Suprapubic skin (tissue), 4 donors: ENCODE measurements at regions not wholly inside any gene's neighbourhood (a gene's known extent, or its start where the extent isn't known, plus 50 kb on each side); places are given as distances from the start of the nearest gene placed in this dataset.

ENCODE experiments used
- DNase-seq, 2 donors: peaks; one replicate each; pipeline ENCODE4 v3.0.0-alpha.2; 2019; ENCODE audit warnings: low spot score in 2 of 2
- H3K27ac ChIP-seq: fragments of 200-600 bp; sonication (generic); one replicate; pipeline ENCODE4 v1.5.1; 2019
- H3K27me3 ChIP-seq: fragments of 200-600 bp; sonication (generic); one replicate; pipeline ENCODE4 v1.5.1; 2019
- H3K36me3 ChIP-seq: fragments of 200-600 bp; sonication (generic); one replicate; pipeline ENCODE4 v1.5.1; 2019
- H3K4me1 ChIP-seq: fragments of 200-600 bp; sonication (generic); one replicate; pipeline ENCODE4 v1.5.1; 2019
- H3K4me3 ChIP-seq: fragments of 200-600 bp; sonication (generic); one replicate; pipeline ENCODE4 v1.5.1; 2019; ENCODE audit warnings: mild to moderate bottlenecking
- H3K9me3 ChIP-seq: fragments of 200-600 bp; sonication (generic); one replicate; pipeline ENCODE4 v1.5.1; 2019
- CTCF ChIP-seq, 2 donors: fragments of 200-600 bp in 1 of 2; fragments of 450-650 bp in 1 of 2; sonication (generic) in 1 of 2; IDR thresholded peaks; one replicate each; pipeline ENCODE4 v1.5.1; 2016 to 2019; ENCODE audit warnings: antibody characterized with exemption in 2 of 2, mild to moderate bottlenecking in 1 of 2, moderate library complexity in 1 of 2
- EP300 ChIP-seq: sonication (generic); formaldehyde crosslinking; IDR thresholded peaks from one replicate; pipeline ENCODE4 v1.6.1; 2017; ENCODE audit warnings: antibody characterized with exemption
- POLR2A ChIP-seq, 2 donors: fragments of 450-650 bp; IDR thresholded peaks; one replicate each; pipeline ENCODE4 v1.6.1; 2017; ENCODE audit warnings: antibody characterized with exemption in 2 of 2, mild to moderate bottlenecking in 2 of 2, moderate library complexity in 2 of 2
- POLR2AphosphoS5 ChIP-seq, 3 donors: sonication (generic); formaldehyde crosslinking; IDR thresholded peaks; one replicate each; pipeline ENCODE4 v1.6.1; 2017; ENCODE audit warnings: antibody characterized with exemption in 3 of 3
- WGBS: methylation state at CpG from one replicate; pipeline ENCODE4 v1.1.5; 2018; 5-methylcytosine and 5-hydroxymethylcytosine counted together

- no peaks in the 10 kb centered on the region for H3K36me3 ChIP-seq
- TF ChIP-seq CTCF (IDR thresholded peaks at IDR 0.05) (no peak), POLR2AphosphoS5 (IDR thresholded peaks at IDR 0.05) (no peak), POLR2A (IDR thresholded peaks at IDR 0.05) (no peak), EP300 (no peak)
- no peak for DNase-seq
- H3K27me3 ChIP-seq = peaks cover 48% of the 10 kb centered on the region
- H3K4me3 ChIP-seq = no peak overlapping the region
- no peak overlapping the region for H3K27ac ChIP-seq
- peaks cover 18% of the 10 kb centered on the region for H3K4me1 ChIP-seq
- 59% methylated on average over 5 of the region's 5 CpGs for WGBS
- H3K9me3 ChIP-seq = no peaks in the 10 kb centered on the region
These were observed 74.1 kb upstream of the CASZ1 start for GRCh38 chr1:10870493-10871096.

- Histone ChIP-seq H3K27ac (no peak overlapping the region), H3K36me3 (no peaks in the 10 kb centered on the region), H3K4me1 (no peaks in the 10 kb centered on the region), H3K4me3 (no peak overlapping the region), H3K9me3 (no peaks in the 10 kb centered on the region), H3K27me3 (peaks cover 27% of the 10 kb centered on the region)
- no peak for TF ChIP-seq POLR2A (IDR thresholded peaks at IDR 0.05)
- no peak for TF ChIP-seq CTCF (IDR thresholded peaks at IDR 0.05)
- TF ChIP-seq POLR2AphosphoS5 (IDR thresholded peaks at IDR 0.05) = no peak
- no peak for TF ChIP-seq EP300
- 85% methylated on average over 6 of the region's 6 CpGs for WGBS
- no peak for DNase-seq
These were observed 76.7 kb upstream of the CASZ1 start for GRCh38 chr1:10873189-10873588.

GRCh38 chr1:10874351-10874750 is 77.9 kb upstream of the CASZ1 start:
- WGBS = 83% methylated on average over 3 of the region's 5 CpGs
- Histone ChIP-seq H3K4me3 (no peak overlapping the region), H3K27me3 (peaks cover 16% of the 10 kb centered on the region), H3K27ac (no peak overlapping the region), H3K4me1 (no peaks in the 10 kb centered on the region), H3K9me3 (no peaks in the 10 kb centered on the region), H3K36me3 (no peaks in the 10 kb centered on the region)
- no peak for TF ChIP-seq CTCF (IDR thresholded peaks at IDR 0.05)
- TF ChIP-seq POLR2A (IDR thresholded peaks at IDR 0.05) = no peak
- no peak for TF ChIP-seq EP300
- TF ChIP-seq POLR2AphosphoS5 (IDR thresholded peaks at IDR 0.05) = no peak
- DNase-seq = no peak

GRCh38 chr1:10877894-10878293 is 81.4 kb upstream of the CASZ1 start:
- Histone ChIP-seq H3K27me3 (peaks cover 2% of the 10 kb centered on the region), H3K36me3 (no peaks in the 10 kb centered on the region), H3K4me3 (no peak overlapping the region), H3K9me3 (no peaks in the 10 kb centered on the region), H3K4me1 (no peaks in the 10 kb centered on the region), H3K27ac (no peak overlapping the region)
- TF ChIP-seq CTCF (IDR thresholded peaks at IDR 0.05) (no peak), POLR2A (IDR thresholded peaks at IDR 0.05) (no peak), EP300 (no peak), POLR2AphosphoS5 (IDR thresholded peaks at IDR 0.05) (no peak)
- DNase-seq = no peak
- 77% methylated on average over 6 of the region's 9 CpGs for WGBS

- no peak overlapping the region for H3K4me3 ChIP-seq
- H3K9me3 ChIP-seq = no peaks in the 10 kb centered on the region
- no peaks in the 10 kb centered on the region for H3K4me1 ChIP-seq
- TF ChIP-seq POLR2AphosphoS5 (IDR thresholded peaks at IDR 0.05) = no peak
- no peak for TF ChIP-seq CTCF (IDR thresholded peaks at IDR 0.05)
- TF ChIP-seq EP300 = no peak
- TF ChIP-seq POLR2A (IDR thresholded peaks at IDR 0.05) = no peak
- no peak overlapping the region for H3K27ac ChIP-seq
- DNase-seq = no peak
- no peaks in the 10 kb centered on the region for H3K36me3 ChIP-seq
- H3K27me3 ChIP-seq = peaks cover 2% of the 10 kb centered on the region
- 82% methylated on average over 7 of the region's 7 CpGs for WGBS
These were observed 82.0 kb upstream of the CASZ1 start for GRCh38 chr1:10878469-10878868.
